Erythroblast (primary cell): ENCODE measurements at regions not wholly inside any gene's neighbourhood (a gene's known extent, or its start where the extent isn't known, plus 50 kb on each side); places are given as distances from the start of the nearest gene placed in this dataset.

Experiments used
- GATA1 ChIP-seq: IDR thresholded peaks from 2 replicates; pipeline ENCODE4 v1.6.1; 2011; ENCODE audit warnings: low read depth, mild to moderate bottlenecking, control low read depth, low read length, moderate library complexity
- POLR2A ChIP-seq: IDR thresholded peaks from 2 replicates; pipeline ENCODE4 v1.6.1; 2011; ENCODE audit warnings: mild to moderate bottlenecking, low read length

GRCh38 chr6:133166766-133167165, 74.4 kb upstream of the EYA4 start:
- TF ChIP-seq POLR2A (no peak), GATA1 (no peak)
